HG03439 (cell line): ENCODE measurements at regions not wholly inside any gene's neighbourhood (a gene's known extent, or its start where the extent isn't known, plus 50 kb on each side); places are given as distances from the start of the nearest gene placed in this dataset.

Source experiments
- ATAC-seq: cut with Tn5 transposase; IDR thresholded peaks from one replicate; pipeline ENCODE4 v1.9.1; 2021; ENCODE audit warnings: mild to moderate bottlenecking, moderate library complexity; ENCODE audit not compliant: unreplicated experiment

DNA sequence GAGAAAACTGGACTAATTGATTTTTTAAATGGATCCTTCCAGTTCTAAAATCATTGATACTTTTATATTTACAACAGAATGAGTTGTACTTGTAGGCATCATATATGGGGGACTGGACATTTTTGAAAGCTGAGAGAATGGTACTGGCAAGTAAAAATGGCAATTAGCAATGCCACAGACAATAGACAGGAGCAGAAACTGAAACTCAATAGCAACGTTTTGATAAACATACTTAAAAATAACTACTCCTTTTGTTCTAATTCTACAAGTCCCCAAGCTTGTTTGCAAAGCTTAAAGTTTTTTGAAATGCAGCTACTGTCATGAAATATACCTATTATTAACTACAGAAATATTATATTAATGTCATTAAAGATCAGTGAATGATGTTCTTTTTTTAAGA is 52.8 kb upstream of the FBXL7 start:
- no peak for ATAC-seq

DNA sequence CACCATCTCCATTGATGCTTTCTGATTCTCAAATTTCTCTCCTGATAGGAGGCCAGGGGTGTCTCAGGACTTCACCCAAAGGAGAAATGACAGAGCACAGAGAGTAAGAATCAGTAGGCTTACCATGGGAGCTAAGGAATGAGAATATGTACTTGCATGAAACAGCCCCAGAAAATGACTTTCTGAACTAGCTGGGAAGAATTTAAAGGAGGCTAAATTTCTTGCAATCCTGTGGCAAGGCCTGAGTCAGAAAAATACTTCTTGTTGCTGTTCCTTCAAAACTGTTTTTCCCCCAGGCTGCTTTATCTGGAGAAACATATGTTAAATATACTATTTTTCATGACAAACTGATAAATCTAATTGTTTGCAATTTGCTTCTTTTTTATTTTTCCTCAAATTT is 53.4 kb upstream of the FBXL7 start:
- ATAC-seq: no peak

DNA sequence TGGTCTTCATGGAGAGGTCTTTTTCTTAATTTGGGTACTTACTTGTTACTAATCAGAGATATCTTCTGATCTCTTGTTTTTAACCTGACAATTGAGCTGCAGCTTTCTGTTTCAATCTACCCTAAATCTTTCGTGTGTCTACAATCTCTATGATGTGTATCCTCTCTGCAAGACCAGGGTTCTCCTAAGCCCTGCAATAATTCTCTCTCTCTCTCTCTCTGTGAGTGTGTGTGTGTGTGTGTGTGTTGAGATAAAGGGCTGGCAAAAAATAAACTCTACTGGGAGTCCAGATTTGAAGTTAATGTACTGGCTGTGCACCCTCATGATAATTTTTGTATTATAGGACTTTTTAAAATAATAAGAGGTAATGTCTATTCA is 57.8 kb upstream of the FBXL7 start:
- ATAC-seq: no peak

DNA sequence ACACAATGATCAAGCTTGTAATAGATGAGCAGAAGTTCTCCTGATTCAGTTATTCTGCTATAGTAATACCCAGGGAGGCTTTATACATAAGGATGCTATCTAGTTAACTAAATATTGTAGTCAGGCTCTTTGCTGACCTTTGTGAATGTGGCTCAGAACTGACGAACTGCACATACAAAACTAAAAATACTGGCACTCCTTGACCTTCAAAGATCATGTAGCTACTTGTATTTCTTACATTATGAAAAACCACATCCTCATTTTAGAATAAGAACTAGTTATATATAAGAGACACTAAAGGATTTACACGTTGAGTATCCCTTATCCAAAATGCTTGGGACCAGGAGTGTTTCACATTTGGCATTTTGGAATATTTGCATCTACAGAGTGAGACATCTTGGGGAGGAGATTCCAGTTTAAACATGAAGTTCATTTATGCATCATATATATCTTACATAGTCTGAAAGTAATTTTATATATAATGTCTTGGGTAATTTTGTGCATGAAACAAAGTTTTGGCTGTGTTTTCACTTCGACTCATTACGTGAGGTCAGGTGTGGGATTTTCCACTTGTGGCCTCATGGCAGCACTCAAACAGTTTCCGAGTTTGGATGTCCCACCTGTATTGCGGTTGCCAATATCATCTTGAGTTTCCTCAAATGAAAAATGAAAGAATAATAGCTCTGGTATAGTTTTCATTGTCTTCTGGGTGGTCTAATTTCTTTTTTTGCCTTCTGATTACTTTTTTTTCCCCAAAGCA is 58.4 kb upstream of the FBXL7 start:
- no peak for ATAC-seq

DNA sequence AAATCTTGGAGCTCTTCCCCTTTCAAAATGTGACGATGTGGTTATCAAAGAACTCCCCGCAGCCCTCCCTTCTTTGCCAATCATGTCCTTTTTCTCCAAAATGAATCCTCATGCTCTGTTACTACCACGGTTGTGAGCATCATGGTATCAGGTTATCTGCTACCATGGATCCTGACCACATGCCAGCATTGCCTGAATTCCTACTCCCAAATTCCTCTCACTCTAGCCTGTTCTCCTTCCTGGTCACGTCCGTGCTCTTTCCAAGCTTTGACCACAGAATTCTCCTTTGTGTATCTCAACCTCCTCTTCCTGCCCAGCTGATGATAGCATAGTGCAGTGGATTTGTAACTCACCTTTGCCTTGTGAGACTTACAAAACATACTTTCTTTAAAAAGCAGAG is 59.5 kb upstream of the FBXL7 start:
- ATAC-seq: no peak

DNA sequence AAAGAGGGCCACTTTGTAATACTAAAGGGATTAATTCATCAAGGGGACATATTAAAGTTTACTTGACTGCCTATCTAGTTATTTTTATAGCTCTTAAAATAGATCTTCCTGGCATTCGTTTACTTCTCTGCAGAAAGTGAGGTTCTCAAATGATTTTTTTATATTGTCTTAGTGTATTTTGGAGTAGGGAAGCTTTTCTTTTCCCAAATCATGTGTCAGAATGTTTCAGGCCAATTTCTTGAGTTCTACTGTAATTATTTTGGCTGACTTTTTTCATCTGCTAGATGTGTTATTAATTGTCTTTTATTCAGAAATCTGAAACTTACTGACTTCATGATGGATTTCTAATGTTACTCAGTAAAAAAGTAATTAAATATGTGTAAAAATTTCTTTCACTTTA is 60.2 kb upstream of the FBXL7 start:
- no peak for ATAC-seq

DNA sequence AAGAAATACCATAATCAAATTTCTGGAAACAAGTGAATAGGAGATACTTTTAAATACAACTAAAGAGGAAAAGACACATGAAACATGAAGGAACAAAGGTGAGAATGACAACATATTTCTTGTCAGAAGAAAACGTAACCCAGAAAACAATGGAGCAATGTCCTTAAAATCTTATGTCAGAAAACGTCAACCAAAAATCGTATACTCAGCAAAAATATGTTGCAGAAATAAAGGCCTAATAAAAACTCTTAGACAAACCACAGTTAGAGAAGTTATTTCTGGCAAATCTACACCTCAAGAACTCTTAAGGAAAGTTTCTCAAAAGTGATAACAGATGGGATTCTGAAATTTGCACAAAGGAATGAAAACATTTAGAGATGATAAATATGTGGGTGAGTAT is 66.3 kb upstream of the FBXL7 start:
- no peak for ATAC-seq

DNA sequence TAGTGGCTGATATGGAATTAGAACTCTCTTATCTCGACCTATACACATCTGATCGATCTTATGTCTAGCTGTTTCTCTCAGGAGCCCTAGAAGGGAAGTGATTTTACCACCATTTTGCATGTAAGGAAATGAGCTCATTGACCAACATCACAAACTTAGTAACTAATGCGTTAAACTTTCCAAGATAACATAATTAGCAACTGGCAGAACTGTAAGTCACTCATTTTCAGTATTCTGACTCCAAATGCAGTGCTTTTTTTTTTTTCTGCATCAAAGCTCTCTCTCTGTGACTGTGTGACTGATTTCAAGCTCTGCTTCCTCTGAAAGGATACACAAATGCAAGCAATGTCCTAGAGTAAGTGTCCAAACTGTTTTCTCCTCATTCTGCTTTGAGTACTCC is 68.1 kb upstream of the FBXL7 start:
- no peak for ATAC-seq

DNA sequence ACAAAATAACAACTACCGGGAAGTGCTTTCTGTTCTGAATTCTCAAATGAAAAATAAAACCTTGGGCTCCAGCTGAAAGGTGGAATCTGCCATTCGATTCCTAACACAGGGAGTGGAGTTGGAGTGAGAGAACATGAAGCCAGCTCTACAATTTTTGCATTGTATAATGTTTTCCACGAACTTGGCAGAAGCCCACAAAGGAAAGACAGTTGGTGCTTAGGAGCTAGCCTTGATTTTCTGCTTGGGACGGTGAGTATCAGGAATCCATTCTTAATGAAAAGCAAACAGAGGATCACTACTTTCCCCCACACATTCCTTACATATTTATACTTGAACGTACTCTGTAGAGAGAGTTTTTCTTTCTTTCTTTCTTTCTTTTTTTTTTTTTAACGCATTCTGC is 74.2 kb upstream of the FBXL7 start:
- no peak for ATAC-seq

DNA sequence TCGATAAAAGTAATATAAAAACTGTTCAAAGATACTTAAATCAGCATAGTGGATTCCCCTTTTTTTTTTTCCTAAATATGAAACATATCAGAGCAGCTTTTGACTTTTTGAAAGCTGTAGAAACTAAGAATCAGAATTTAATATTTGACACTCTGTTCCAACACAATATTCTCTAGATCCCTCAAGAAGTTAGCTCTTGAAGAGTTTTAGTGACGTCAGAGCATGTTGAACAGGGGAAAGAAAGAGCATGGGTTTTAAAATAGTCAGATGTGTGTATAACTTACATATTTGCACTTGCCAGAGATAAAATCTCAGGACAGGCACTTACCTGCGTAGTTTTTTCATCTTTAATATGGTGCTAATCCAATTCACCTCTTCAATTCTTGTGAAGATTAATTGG is 75.2 kb upstream of the FBXL7 start:
- ATAC-seq: no peak

DNA sequence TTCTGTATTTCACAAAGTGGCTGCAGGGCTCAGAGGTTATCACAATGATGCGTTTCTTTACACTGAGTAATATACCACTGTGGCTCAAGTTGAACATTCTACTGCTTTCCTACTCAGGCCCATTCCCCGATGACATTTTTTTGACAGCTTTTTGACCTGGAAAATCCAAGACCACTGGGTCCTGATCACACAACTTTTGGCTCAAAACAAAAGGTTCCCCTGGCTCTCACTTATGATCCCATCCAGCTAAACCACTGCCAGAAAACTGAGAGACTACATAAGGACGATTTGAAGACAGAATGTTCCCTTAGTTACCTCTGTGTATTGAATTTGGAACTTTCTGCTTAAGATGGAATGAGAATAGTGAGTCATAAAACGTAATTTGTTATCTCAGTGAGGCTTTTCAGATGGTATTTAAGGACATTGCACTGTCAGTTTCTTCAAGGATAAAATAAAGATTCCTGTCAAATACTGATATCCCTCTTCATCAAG is 78.0 kb upstream of the FBXL7 start:
- ATAC-seq: no peak

DNA sequence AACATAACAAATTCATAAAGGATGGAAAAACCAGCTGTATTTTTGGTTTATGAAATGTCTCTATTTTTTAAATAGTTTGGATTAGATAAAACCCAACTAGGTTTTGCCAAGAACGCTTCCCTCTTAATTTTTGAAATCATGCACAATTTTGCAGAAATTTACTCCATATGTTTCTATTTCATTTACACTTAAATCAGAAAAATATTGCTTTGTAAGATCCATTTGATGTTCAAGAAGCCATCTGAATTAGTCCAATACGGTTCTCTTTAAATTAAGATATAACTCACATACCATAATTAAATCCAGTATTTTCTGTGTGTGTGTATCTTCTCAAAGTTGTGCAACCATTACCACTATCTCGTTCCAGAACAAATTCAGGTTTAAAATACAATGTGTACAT is 78.6 kb upstream of the FBXL7 start:
- no peak for ATAC-seq

DNA sequence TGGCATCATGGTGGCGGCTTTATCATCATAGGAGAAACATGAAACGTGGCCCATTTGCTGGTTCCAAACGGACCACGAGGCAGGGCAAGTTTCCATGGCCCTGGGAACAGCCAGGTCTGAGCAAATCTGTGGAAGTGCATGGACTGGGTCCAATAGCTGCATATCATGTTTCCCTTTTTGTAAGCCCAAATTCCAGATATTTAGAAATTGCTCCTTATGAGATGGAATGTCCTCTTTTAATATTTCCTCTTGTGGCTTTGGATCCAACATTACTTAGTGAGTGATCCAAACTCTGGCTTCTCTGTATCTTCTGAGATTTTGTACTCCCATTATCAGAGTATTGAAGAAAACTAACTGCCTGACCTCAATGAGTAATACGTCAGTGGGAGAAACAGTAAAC is 79.8 kb upstream of the FBXL7 start:
- ATAC-seq: no peak

DNA sequence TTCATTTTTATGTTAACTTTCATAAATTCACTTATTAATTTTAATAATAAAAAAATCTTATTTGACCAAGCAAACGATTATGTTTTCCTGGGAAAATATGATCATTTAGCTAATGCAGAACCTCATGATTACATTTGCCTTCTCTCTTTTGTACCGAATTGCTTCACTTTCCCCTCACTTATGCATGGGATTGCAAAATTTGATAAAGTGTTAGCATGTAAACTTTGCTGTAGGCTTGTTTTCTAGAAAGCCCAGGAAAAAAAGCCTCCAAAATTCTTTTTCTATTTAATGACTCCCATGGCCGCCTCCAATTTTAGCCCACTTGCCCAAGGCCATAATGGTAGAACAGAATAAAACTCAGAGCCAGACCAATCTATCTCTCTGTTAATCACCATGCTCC is 82.8 kb upstream of the FBXL7 start:
- ATAC-seq: no peak

DNA sequence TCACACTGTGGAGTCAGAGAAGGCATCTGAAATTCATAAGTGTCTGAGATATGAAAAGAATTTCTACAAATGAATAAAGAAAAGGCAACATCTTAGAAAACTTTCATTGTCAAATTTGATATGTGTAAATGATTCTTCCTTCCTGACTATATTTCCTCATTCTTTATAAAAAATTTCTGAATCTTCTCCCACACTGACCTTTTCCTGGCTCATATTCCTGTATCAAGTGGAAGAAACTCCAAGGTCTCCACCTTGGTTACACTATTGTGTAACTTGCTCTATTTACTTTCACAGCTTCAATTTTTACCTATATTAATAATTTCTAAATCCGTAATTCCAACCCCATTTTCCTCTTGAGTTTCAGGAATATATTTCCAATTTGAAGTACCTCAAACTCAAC is 93.5 kb upstream of the FBXL7 start:
- no peak for ATAC-seq

DNA sequence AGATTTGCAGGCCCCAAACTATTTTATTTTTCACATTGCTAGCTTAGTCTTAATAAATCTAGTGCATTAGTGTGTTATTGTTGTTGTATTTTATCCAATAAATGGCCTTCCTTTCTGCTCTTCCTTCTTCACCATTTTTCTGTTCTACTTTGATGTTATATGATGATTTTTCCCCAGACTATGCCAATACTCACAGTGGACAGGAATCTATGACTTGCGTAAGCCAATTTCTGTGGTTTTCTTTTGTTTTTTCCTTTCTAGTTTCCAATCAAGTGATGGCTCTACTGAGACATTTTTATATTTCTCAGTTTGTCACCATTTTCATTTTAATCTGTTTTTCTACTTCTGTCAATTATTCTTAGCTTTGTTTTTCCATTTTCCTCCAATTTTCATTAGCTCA is 106.8 kb upstream of the FBXL7 start:
- ATAC-seq: no peak

DNA sequence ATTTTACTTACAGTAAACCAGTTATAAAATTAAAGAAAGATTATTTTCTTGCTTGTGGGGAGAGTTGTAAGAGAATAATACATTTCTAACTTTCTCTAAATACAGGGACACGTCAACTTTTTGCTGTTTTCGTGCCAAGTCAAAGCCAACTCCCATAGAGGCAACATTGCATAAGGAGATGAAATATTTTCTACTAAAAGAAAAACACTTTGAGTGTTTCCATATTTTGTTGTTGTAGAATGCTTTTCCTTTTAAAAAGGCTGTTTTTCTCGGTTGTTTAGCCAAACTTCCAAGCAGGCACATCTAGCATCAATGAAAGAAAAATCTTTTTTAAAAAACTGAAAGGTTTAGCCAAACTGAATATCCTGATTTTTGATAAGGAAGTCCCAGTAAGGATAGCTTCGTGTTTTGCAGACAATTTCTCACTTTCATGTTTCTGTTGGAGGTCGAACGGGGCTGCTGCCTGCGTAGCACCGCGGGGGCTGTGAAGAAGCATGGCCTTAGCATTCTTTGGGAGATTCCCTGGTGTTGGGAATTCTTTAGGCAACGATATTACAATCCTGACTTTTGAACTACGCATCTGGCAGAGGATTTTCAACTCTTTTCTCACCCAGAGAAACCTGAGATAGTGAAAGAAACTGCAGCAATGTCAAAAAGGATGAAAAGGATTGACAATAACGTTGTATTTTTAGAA is 108.1 kb upstream of the FBXL7 start:
- no peak for ATAC-seq

DNA sequence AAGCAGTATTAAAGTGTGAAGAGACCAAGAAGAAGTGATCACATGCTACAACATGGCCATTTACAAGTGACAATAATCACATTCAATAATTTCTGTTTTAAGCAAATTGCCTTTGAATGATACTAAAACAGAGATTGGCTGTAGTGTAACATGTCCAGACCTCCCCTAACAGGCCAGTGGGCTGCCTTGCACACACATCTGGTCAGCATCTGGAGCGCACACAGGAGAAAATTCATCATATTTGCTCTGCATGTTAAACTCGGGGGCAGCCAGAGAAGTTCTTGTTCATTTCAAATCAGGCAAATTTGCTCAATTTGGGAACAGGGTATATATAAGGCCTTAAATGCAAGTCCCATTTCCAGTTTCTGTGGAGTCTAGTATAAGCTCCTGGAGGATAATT is 111.1 kb upstream of the FBXL7 start:
- ATAC-seq: no peak

DNA sequence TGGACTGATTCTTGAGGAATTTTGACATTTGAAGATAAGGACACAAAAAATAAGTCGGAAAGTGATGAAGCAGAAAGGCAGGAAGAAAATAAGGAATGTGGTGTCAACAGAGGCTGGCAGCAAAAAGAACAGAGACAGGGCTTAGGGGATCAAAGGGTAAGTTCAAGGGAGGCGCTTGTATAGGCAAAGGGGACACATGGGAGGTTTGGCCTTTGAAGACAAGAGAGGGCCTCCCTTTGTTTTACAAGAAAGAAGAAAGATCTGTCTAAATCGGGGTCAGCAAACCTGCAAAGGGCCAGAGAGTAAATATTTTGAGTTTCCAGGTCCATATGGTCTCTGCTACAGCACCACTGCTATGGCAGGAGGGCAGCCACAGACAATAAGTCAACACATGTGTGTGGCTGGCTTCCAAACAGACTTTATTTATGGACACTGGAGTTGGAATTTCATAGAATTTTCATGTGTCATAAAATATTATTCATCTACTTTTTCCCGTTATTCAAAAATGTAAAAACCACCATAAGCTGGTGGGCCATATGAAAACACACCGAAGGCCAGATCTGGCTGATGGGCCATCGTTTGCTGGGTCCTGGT is 112.0 kb upstream of the FBXL7 start:
- ATAC-seq: no peak

DNA sequence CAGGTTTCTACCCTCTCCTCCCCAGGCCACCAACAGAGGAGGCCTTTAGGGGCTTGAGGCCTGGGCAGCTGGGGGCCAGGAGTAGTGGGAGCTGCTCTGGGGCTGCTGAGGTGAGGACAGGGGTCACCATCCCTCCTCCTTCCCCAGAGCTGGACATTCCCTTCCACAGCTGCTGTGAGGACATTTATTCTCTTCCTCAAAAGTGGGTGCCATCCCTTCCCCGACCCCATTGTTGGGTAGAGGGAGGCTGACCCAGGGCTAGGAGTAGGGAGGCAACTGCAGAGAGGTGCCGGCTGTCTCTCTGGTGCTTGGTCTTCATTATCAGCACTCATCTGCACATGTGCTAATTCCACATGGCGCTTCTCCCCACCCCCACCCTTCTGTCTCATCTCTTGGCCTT is 113.9 kb upstream of the FBXL7 start:
- ATAC-seq: no peak

DNA sequence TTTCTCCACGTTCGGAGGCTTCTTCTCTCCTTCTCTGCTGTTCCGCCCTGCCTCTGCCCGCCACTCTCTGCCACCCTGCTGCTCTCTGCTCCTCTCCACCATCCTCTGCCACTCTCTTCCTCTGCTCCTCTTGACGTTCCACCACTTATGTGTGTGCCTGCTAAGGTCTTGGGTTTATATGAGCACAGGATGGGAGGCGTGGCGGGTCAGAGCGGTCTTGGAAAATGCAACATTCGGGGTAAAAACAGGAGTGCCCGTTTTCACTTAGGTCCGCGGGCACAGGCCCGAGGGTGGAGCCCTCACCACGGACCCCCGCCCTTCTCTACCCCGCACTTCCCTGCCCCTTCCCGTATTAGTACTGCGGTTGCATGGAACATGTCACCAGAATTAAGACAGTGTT is 114.4 kb upstream of the FBXL7 start:
- no peak for ATAC-seq

DNA sequence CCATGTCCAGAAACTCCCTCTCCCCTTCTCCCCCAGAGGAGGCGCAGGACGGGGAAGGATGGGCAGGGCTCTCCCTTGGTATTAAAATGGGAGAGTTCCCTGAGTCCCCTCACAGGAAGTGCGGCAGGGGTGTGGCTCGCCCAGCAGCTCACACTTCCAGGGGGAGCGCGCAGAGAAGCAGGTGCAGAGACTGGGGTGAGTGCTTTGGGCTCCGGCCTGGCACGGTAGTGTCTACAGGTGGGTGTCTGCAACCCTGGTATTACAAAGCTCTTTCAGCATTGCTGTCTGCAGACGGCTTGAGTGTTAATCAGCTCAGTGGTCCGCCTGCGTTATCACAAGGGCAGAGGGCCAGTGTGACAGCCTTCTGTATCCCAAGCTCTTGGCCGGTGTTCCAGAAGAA is 114.9 kb upstream of the FBXL7 start:
- ATAC-seq: no peak
